Activated CD4-positive, alpha-beta T cell treated with anti-CD3 and anti-CD28 coated beads for 36 hours (primary cell): ENCODE measurements at regions not wholly inside any gene's neighbourhood (a gene's known extent, or its start where the extent isn't known, plus 50 kb on each side); places are given as distances from the start of the nearest gene placed in this dataset.

ENCODE experiments used
- ATAC-seq: fragments of 200-7000 bp; cut with Tn5 transposase; one replicate; pipeline ENCODE4 v1.10.0; 2021; ENCODE audit warnings: mild to moderate bottlenecking, moderate library complexity
- CTCF ChIA-PET: fragments of 350-600 bp; sonication (Branson Sonifier 250); formaldehyde crosslinking; loops from one replicate; lab custom pipeline; 2021; ENCODE audit warnings: antibody characterized with exemption; lab: Charles Lee
- POLR2A ChIA-PET: fragments of 350-600 bp; sonication (Branson Sonifier 250); formaldehyde crosslinking; loops from one replicate; lab custom pipeline; 2021; ENCODE audit warnings: antibody characterized with exemption, inconsistent platforms; lab: Charles Lee
- DNase-seq: peaks from one replicate; pipeline ENCODE4 v3.0.0-alpha.2; 2020
- H3K27ac Mint-ChIP-seq: one replicate; pipeline ENCODE4 v1.8.0; 2021; ENCODE audit warnings: mixed read lengths
- H3K27me3 Mint-ChIP-seq: one replicate; pipeline ENCODE4 v1.8.0; 2021; ENCODE audit warnings: mixed read lengths
- H3K36me3 Mint-ChIP-seq: one replicate; pipeline ENCODE4 v1.8.0; 2021; ENCODE audit warnings: low read depth, mixed read lengths
- H3K4me1 Mint-ChIP-seq: one replicate; pipeline ENCODE4 v1.8.0; 2021; ENCODE audit warnings: mixed read lengths
- H3K4me3 Mint-ChIP-seq: one replicate; pipeline ENCODE4 v1.8.0; 2021; ENCODE audit warnings: mild to moderate bottlenecking, moderate library complexity, mixed read lengths
- H3K9me3 Mint-ChIP-seq: one replicate; pipeline ENCODE4 v1.8.0; 2021; ENCODE audit warnings: low read depth, mixed read lengths
- intact Hi-C, 2 experiments: fragments of 100-400 bp; cut with DNase I in 1 of 2; cut with micrococcal nuclease in 1 of 2; formaldehyde crosslinking; loops; one replicate each; pipeline versions ENCODE4 v1.14.2 to v1.15.1; 2022 to 2024; cut with DNase I, micrococcal nuclease

DNA sequence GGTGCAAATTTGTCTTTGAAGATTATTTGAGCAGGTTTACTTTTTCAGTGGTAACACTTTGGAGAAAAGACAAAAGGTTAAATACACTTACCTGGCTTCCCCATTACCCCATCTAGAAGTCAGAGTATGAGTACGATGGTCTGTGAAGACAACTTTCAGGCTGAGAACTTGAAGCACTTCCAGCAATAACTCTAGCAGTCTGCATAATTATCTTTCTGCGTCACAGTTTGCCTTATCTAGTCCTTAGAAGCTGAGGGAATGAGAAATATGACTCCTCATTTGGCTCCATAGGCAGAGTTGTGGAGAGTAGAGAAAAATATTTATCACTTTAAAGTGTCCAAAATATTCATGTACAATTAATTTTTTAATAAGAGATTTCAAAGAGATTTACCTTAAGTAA lies 323.4 kb upstream of the CAMK1G start:
- ChIA-PET POLR2A (no interaction called here), CTCF (interaction anchor here (0.7 to 1.5 kb wide), 3 partner anchors 9 to 88 kb away, joined by 3 to 8 read pairs (median 3); no protein-coding TSS in a partner anchor)
- intact Hi-C loops = no loop called here
- Mint-ChIP-seq H3K27ac (no peak overlapping the region), H3K27me3 (no peaks in the 10 kb centered on the region), H3K9me3 (peaks cover 12% of the 10 kb centered on the region), H3K36me3 (no peaks in the 10 kb centered on the region), H3K4me1 (no peaks in the 10 kb centered on the region), H3K4me3 (no peak overlapping the region)
- ATAC-seq (no peak), DNase-seq (no peak)

DNA sequence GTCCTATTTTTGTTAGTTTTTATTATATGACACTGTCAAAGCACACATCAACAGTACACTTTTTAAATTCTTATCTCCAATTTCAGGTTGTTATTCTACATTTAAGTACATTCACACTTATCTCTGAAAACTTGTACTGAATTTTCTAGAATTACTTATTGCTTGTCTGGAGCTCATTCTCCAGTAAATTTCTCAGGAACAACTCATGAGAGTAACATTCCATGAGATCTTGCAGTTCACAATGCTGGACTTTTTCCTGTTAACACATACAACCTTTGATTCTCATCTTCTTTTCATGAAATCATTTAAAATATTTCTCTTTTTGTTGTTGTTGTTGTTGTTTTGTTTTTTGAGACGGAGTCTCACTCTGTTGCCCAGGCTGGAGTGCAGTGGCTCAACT lies 320.9 kb upstream of the CAMK1G start:
- Mint-ChIP-seq H3K27ac (no peak overlapping the region), H3K4me1 (no peaks in the 10 kb centered on the region), H3K27me3 (no peaks in the 10 kb centered on the region), H3K9me3 (peaks cover 11% of the 10 kb centered on the region), H3K36me3 (no peaks in the 10 kb centered on the region), H3K4me3 (no peak overlapping the region)
- CTCF ChIA-PET = no interaction called here
- DNase-seq (no peak), ATAC-seq (no peak)
- intact Hi-C loops = no loop called here
- POLR2A ChIA-PET = no interaction called here

GRCh38 chr1:209265301-209265700 lies 318.2 kb upstream of the CAMK1G start:
- ATAC-seq (no peak), DNase-seq (no peak)
- H3K27ac Mint-ChIP-seq = no peak overlapping the region
- ChIA-PET POLR2A (no interaction called here), CTCF (no interaction called here)
- H3K4me1 Mint-ChIP-seq = no peaks in the 10 kb centered on the region
- H3K27me3 Mint-ChIP-seq = no peaks in the 10 kb centered on the region
- intact Hi-C loops = no loop called here
- H3K36me3 Mint-ChIP-seq = no peaks in the 10 kb centered on the region
- H3K4me3 Mint-ChIP-seq = no peak overlapping the region
- no peaks in the 10 kb centered on the region for H3K9me3 Mint-ChIP-seq

DNA sequence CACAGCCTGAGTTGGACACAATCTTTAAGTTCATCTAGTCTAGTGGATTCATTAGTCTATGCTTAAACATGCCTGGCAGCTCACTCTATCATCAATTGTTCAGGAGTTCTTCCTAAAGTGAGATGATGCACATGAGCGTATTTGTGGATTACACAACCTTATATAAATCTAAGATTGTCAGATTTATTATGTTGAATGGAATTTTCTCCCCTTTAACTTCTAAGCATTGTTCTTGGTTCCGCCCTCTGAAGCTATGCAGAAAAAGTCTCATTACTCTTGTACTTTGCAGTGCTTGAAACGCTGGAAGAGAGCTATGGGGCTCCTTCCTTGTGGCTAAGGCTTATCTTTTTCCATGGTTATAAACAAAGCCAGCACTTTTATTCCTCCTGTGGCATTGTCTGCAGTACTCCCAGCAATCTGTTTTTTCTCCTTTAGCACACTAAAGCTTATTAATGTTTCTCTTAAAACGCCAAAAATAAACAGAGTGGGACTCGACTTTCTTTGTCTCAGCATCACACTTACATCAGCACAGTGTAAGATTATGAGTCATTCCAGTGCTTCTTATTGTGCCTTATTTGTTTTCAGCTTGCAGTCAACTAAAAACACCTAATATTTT lies 316.8 kb upstream of the CAMK1G start:
- H3K4me1 Mint-ChIP-seq = no peaks in the 10 kb centered on the region
- no peak for ATAC-seq
- ChIA-PET CTCF (interaction anchor here (0.6 to 1.3 kb wide), 2 partner anchors 18 to 1220 kb away, joined by 3 to 4 read pairs; no protein-coding TSS in a partner anchor), POLR2A (no interaction called here)
- no peak for DNase-seq
- H3K27ac Mint-ChIP-seq = no peak overlapping the region
- intact Hi-C loops = no loop called here
- H3K9me3 Mint-ChIP-seq = no peaks in the 10 kb centered on the region
- H3K4me3 Mint-ChIP-seq = no peak overlapping the region
- H3K27me3 Mint-ChIP-seq = no peaks in the 10 kb centered on the region
- no peaks in the 10 kb centered on the region for H3K36me3 Mint-ChIP-seq

- no peaks in the 10 kb centered on the region for H3K4me1 Mint-ChIP-seq
- no peaks in the 10 kb centered on the region for H3K27me3 Mint-ChIP-seq
- no peak overlapping the region for H3K27ac Mint-ChIP-seq
- ATAC-seq (no peak), DNase-seq (no peak)
- no peak overlapping the region for H3K4me3 Mint-ChIP-seq
- no peaks in the 10 kb centered on the region for H3K36me3 Mint-ChIP-seq
- no peaks in the 10 kb centered on the region for H3K9me3 Mint-ChIP-seq
- intact Hi-C loops = no loop called here
- CTCF ChIA-PET = interaction anchor here (0.5 kb wide), 1 partner anchor 934 kb away, joined by 3 read pairs; no protein-coding TSS in a partner anchor
- POLR2A ChIA-PET = no interaction called here
These were observed 315.5 kb upstream of the CAMK1G start for GRCh38 chr1:209267968-209268367.

DNA sequence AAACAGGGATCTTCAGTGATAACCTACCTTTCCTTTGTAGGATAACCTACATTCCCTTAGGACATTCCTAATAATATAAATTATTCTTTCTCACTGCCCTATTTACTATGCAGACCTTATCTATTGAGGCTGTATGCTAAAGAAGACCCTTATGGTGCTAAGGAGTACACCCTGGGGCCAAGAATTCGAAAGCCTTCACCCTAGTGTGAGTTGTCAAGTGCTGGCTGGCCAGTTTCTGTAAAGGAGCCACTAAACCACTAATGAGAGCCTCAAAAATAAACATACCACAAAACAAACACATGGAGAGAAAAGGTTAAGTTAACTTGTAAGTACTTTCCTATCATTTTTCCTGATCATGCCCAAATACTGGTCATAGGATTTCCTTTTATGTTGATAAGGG lies 315.0 kb upstream of the CAMK1G start:
- Mint-ChIP-seq H3K4me3 (no peak overlapping the region), H3K9me3 (no peaks in the 10 kb centered on the region), H3K27ac (no peak overlapping the region), H3K36me3 (no peaks in the 10 kb centered on the region), H3K4me1 (no peaks in the 10 kb centered on the region), H3K27me3 (no peaks in the 10 kb centered on the region)
- POLR2A ChIA-PET = no interaction called here
- no peak for ATAC-seq
- CTCF ChIA-PET = no interaction called here
- intact Hi-C loops = no loop called here
- DNase-seq = no peak

GRCh38 chr1:209276321-209276720 lies 307.2 kb upstream of the CAMK1G start:
- no peak for ATAC-seq

DNA sequence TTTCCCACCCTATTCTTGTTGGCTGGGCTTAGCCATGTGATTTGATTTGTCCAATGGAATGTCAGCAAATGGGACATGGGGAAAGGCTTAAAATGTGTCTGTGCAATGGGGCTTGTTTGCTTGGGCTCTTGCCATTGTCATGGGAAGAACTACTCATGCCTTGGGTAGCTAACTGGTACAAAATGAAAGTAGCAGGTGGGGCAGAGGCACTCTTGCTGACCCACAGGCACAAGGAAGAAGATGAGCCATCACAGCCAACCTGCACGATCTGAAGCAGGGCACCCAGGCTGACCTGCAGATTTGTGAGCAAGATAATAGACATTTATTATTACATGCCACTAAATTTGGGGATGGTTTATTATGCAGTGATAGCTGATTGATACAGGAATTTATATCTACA lies 305.9 kb upstream of the CAMK1G start:
- Mint-ChIP-seq H3K36me3 (no peaks in the 10 kb centered on the region), H3K4me3 (no peak overlapping the region), H3K27ac (no peak overlapping the region), H3K27me3 (peaks cover 15% of the 10 kb centered on the region), H3K4me1 (no peaks in the 10 kb centered on the region), H3K9me3 (peaks cover 3% of the 10 kb centered on the region)
- no peak for ATAC-seq
- intact Hi-C loops = no loop called here
- CTCF ChIA-PET = no interaction called here
- no peak for DNase-seq
- POLR2A ChIA-PET = no interaction called here

More at GRCh38 chr1:209276321-209276720, 307.2 kb upstream of the CAMK1G start:
- Mint-ChIP-seq H3K4me3 (no peak overlapping the region), H3K27ac (no peak overlapping the region), H3K27me3 (peaks cover 15% of the 10 kb centered on the region), H3K9me3 (peaks cover 3% of the 10 kb centered on the region), H3K4me1 (no peaks in the 10 kb centered on the region), H3K36me3 (no peaks in the 10 kb centered on the region)
- ChIA-PET POLR2A (no interaction called here), CTCF (no interaction called here)
- DNase-seq = no peak
- intact Hi-C loops = no loop called here

GRCh38 chr1:209291715-209292114 lies 291.8 kb upstream of the CAMK1G start:
- intact Hi-C loops = no loop called here
- Mint-ChIP-seq H3K9me3 (no peaks in the 10 kb centered on the region), H3K27me3 (peaks cover 10% of the 10 kb centered on the region), H3K27ac (no peak overlapping the region), H3K36me3 (no peaks in the 10 kb centered on the region), H3K4me3 (no peak overlapping the region), H3K4me1 (no peaks in the 10 kb centered on the region)
- DNase-seq = no peak
- POLR2A ChIA-PET = no interaction called here
- ATAC-seq = no peak
- CTCF ChIA-PET = no interaction called here

GRCh38 chr1:209302779-209303568 lies 280.5 kb upstream of the CAMK1G start:
- POLR2A ChIA-PET = no interaction called here
- Mint-ChIP-seq H3K27ac (no peak overlapping the region), H3K4me3 (no peak overlapping the region), H3K4me1 (no peaks in the 10 kb centered on the region), H3K27me3 (peaks cover 9% of the 10 kb centered on the region), H3K9me3 (no peaks in the 10 kb centered on the region), H3K36me3 (no peaks in the 10 kb centered on the region)
- intact Hi-C loops = no loop called here
- DNase-seq (no peak), ATAC-seq (no peak)
- CTCF ChIA-PET = no interaction called here

- CTCF ChIA-PET = interaction anchor here (0.7 kb wide), 1 partner anchor 13 kb away, joined by 3 read pairs; no protein-coding TSS in a partner anchor
- ATAC-seq (no peak), DNase-seq (no peak)
- no peaks in the 10 kb centered on the region for H3K36me3 Mint-ChIP-seq
- POLR2A ChIA-PET = no interaction called here
- H3K27me3 Mint-ChIP-seq = peaks cover 11% of the 10 kb centered on the region
- intact Hi-C loops = no loop called here
- H3K27ac Mint-ChIP-seq = no peak overlapping the region
- no peaks in the 10 kb centered on the region for H3K9me3 Mint-ChIP-seq
- H3K4me1 Mint-ChIP-seq = no peaks in the 10 kb centered on the region
- no peak overlapping the region for H3K4me3 Mint-ChIP-seq
These were observed 279.3 kb upstream of the CAMK1G start for GRCh38 chr1:209304166-209304565.
